ENCODE measurements at regions not wholly inside any gene's neighbourhood (a gene's known extent, or its start where the extent isn't known, plus 50 kb on each side); places are given as distances from the start of the nearest gene placed in this dataset.

- TF ChIP-seq SIN3A (IDR thresholded peaks at IDR 0.05; ENCODE audit: borderline replicate concordance, insufficient read depth, low read depth, low read length) (no peak), REST (IDR thresholded peaks at IDR 0.05; ENCODE audit: insufficient read depth in 1 of 2, low read depth in 2 of 2, low read length in 1 of 2) (no peak), POLR2AphosphoS5 (IDR thresholded peaks at IDR 0.05; ENCODE audit: low read depth, low read length) (no peak), CTCF (IDR thresholded peaks at IDR 0.05) (no peak), TCF7L2 (IDR thresholded peaks at IDR 0.05; ENCODE audit: low read depth, low read length) (no peak)
- POLR2A ChIA-PET, result no interaction called here
- Histone ChIP-seq H3K4me1 (ENCODE audit: control insufficient read depth, insufficient read depth, low read length) (no peaks in the 10 kb centered on the region), H3K4me3 (ENCODE audit: low read depth in 2 of 2, low read length in 2 of 2) (no peak overlapping the region), H3K36me3 (ENCODE audit: control insufficient read depth, insufficient read depth, low read length) (no peaks in the 10 kb centered on the region), H3K27me3 (ENCODE audit: control insufficient read depth, insufficient read depth, low read length) (no peaks in the 10 kb centered on the region), H3K9me3 (ENCODE audit: control insufficient read depth, insufficient read depth, low read depth, low read length) (no peaks in the 10 kb centered on the region), H3K27ac (ENCODE audit: low read length) (no peak overlapping the region)
- no TSS peak for BruUV-seq (replicated peaks)
- DNase-seq (ENCODE audit: low read depth, low spot score) (no peak), ATAC-seq (no peak)
- CTCF ChIA-PET, result no interaction called here
- intact Hi-C loops (cut with micrococcal nuclease; ENCODE audit: unreplicated experiment), result no loop called here
- in situ Hi-C loops (cut with HindIII; ENCODE audit: low pct_unique_long_range_greater_than_20kb, low sequenced_read_pairs), result no loop called here
Observed at GRCh38 chr1:80657707-80658106, 1143.0 kb upstream of the ADGRL2 start.

- CTCF ChIA-PET, result no interaction called here
- TF ChIP-seq TCF7L2 (IDR thresholded peaks at IDR 0.05; ENCODE audit: low read depth, low read length) (no peak), REST (IDR thresholded peaks at IDR 0.05; ENCODE audit: insufficient read depth in 1 of 2, low read depth in 2 of 2, low read length in 1 of 2) (no peak), POLR2AphosphoS5 (IDR thresholded peaks at IDR 0.05; ENCODE audit: low read depth, low read length) (no peak), CTCF (IDR thresholded peaks at IDR 0.05) (no peak), SIN3A (IDR thresholded peaks at IDR 0.05; ENCODE audit: borderline replicate concordance, insufficient read depth, low read depth, low read length) (no peak)
- ATAC-seq, result no peak
- in situ Hi-C loops (cut with HindIII; ENCODE audit: low pct_unique_long_range_greater_than_20kb, low sequenced_read_pairs) (no loop called here), intact Hi-C loops (cut with micrococcal nuclease; ENCODE audit: unreplicated experiment) (no loop called here)
- H3K9me3 ChIP-seq (ENCODE audit: control insufficient read depth, insufficient read depth, low read depth, low read length), result no peaks in the 10 kb centered on the region
- H3K27ac ChIP-seq (ENCODE audit: low read length), result no peak overlapping the region
- H3K36me3 ChIP-seq (ENCODE audit: control insufficient read depth, insufficient read depth, low read length), result no peaks in the 10 kb centered on the region
- no TSS peak for BruUV-seq (replicated peaks)
- no peaks in the 10 kb centered on the region for H3K4me1 ChIP-seq (ENCODE audit: control insufficient read depth, insufficient read depth, low read length)
- no peak for DNase-seq (ENCODE audit: low read depth, low spot score)
- H3K4me3 ChIP-seq (ENCODE audit: low read depth in 2 of 2, low read length in 2 of 2), result no peak overlapping the region
- H3K27me3 ChIP-seq (ENCODE audit: control insufficient read depth, insufficient read depth, low read length), result no peaks in the 10 kb centered on the region
- POLR2A ChIA-PET, result no interaction called here
Observed at GRCh38 chr1:80657044-80657643, 1143.6 kb upstream of the ADGRL2 start.

All from Panc1 (cell line).